PC-3 (cell line): ENCODE measurements at regions not wholly inside any gene's neighbourhood (a gene's known extent, or its start where the extent isn't known, plus 50 kb on each side); places are given as distances from the start of the nearest gene placed in this dataset.

Experiments used
- ATAC-seq: fragments of 200-7000 bp; cut with Tn5 transposase; 2 replicates; pipeline ENCODE4 v1.9.1; 2020; ENCODE audit warnings: mild to moderate bottlenecking, moderate library complexity
- BruUV-seq: library from RNA; stranded (reverse); fragments of 400-500 nt; replicated peaks from 2 replicates; lab custom pipeline; 2021; lab: Mats Ljungman, UMichigan
- CTCF ChIA-PET: fragments of 300-600 bp; sonication (Branson Sonifier 250); formaldehyde crosslinking; loops from one replicate; lab custom pipeline; 2022; ENCODE audit warnings: antibody characterized with exemption; lab: Charles Lee
- POLR2A ChIA-PET: fragments of 300-600 bp; sonication (Branson Sonifier 250); formaldehyde crosslinking; loops from one replicate; lab custom pipeline; 2022; ENCODE audit warnings: antibody characterized with exemption; ENCODE audit not compliant: unreplicated experiment; lab: Charles Lee
- DNase-seq: peaks from one replicate; pipeline ENCODE4 v3.0.0-alpha.2; 2015
- H2AFZ ChIP-seq: fragments of 300-600 bp; sonication (generic); 2 replicates; pipeline ENCODE4 v1.6.0; 2016; ENCODE audit warnings: antibody characterized with exemption, low read length
- H3F3A ChIP-seq: fragments of 300-600 bp; sonication (generic); one replicate; pipeline ENCODE4 v1.6.0; 2017; ENCODE audit warnings: antibody characterized with exemption, low read length, control low read depth, mild to moderate bottlenecking; ENCODE audit not compliant: unreplicated experiment
- H3K27ac ChIP-seq: fragments of 300-600 bp; sonication (generic); 2 replicates; pipeline ENCODE4 v1.5.1; 2016; ENCODE audit warnings: mild to moderate bottlenecking, low read length
- H3K27me3 ChIP-seq: fragments of 300-600 bp; sonication (generic); 2 replicates; pipeline ENCODE4 v1.6.1; 2016; ENCODE audit warnings: low read length, mixed read lengths
- H3K36me3 ChIP-seq: fragments of 300-600 bp; sonication (generic); 2 replicates; pipeline ENCODE4 v1.6.1; 2016; ENCODE audit warnings: low read depth, mixed run types, low read length, mixed read lengths
- H3K4me1 ChIP-seq: fragments of 300-600 bp; sonication (generic); 2 replicates; pipeline ENCODE4 v1.5.1; 2016; ENCODE audit warnings: low read length; ENCODE audit not compliant: insufficient read depth
- H3K4me2 ChIP-seq: fragments of 300-600 bp; sonication (generic); 2 replicates; pipeline ENCODE4 v1.6.0; 2016; ENCODE audit warnings: low read length
- H3K4me3 ChIP-seq: fragments of 300-600 bp; sonication (generic); 2 replicates; pipeline ENCODE4 v1.5.1; 2016; ENCODE audit warnings: mild to moderate bottlenecking, low read length, mixed read lengths
- H3K79me2 ChIP-seq: fragments of 300-600 bp; sonication (generic); 2 replicates; pipeline ENCODE4 v1.6.1; 2017; ENCODE audit warnings: low read length, mixed read lengths
- H3K9ac ChIP-seq: fragments of 300-600 bp; sonication (generic); 2 replicates; pipeline ENCODE4 v1.6.0; 2016; ENCODE audit warnings: mild to moderate bottlenecking, low read length
- H3K9me2 ChIP-seq: fragments of 300-600 bp; sonication (generic); replicated peaks from 2 replicates; pipeline ENCODE4 v1.6.1; 2016; ENCODE audit warnings: mixed run types, low read length, mixed read lengths
- H3K9me3 ChIP-seq: fragments of 300-600 bp; sonication (generic); 2 replicates; pipeline ENCODE4 v1.6.1; 2016; ENCODE audit warnings: low read length, mixed read lengths
- H4K20me1 ChIP-seq: fragments of 300-600 bp; sonication (generic); 2 replicates; pipeline ENCODE4 v1.6.1; 2016; ENCODE audit warnings: low read length, mixed read lengths
- EZH2 ChIP-seq: fragments of 300-600 bp; sonication (generic); IDR thresholded peaks from one replicate; pipeline ENCODE4 v1.6.1; 2017; ENCODE audit warnings: antibody characterized with exemption, mild to moderate bottlenecking, low read length; ENCODE audit not compliant: unreplicated experiment
- EZH2phosphoT487 ChIP-seq: fragments of 300-600 bp; sonication (generic); IDR thresholded peaks from 2 replicates; pipeline ENCODE4 v1.6.1; 2018; ENCODE audit warnings: mild to moderate bottlenecking, antibody characterized with exemption, low read length, borderline replicate concordance
- intact Hi-C: fragments of 100-400 bp; cut with micrococcal nuclease; formaldehyde crosslinking; loops from 2 replicates; pipeline ENCODE4 v1.9.0; 2023
- TF ChIP-seq, protein P1 (sequence below): fragments of 300-600 bp; sonication (generic); conservative IDR thresholded peaks from 2 replicates; pipeline ENCODE4 v1.5.1; 2017; ENCODE audit warnings: antibody characterized with exemption, low read depth, mild to moderate bottlenecking, low read length

DNA sequence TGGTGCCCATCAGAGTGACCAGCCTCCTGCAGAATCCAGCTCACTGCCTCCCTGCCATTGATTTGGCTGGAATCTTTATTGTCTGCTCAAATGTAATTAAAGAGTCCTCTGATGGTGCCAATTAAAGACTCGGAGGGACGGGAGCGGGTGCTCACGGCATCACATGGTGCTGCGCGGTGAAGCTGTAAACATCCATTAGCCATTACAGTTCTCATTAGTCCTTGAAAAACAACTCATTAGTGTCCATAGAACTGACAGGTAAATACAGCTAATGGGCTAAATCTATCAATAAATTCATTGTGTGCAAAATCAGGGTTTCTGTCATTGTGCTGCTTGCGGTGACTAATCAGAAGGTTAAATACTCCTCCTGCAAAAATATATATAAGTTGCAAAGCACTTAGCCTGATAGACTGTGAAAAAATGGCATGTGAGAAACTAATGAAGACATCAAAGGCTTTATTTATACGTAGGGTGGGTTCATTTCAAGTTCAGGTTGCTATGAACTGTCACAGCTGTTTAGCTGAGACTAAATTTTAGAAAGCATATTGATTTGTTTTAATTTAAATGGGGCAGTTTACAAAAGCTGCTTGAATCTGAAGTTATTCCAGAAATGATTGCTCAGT is 289.8 kb upstream of the POU3F1 start:
- TF ChIP-seq, protein P1, sequence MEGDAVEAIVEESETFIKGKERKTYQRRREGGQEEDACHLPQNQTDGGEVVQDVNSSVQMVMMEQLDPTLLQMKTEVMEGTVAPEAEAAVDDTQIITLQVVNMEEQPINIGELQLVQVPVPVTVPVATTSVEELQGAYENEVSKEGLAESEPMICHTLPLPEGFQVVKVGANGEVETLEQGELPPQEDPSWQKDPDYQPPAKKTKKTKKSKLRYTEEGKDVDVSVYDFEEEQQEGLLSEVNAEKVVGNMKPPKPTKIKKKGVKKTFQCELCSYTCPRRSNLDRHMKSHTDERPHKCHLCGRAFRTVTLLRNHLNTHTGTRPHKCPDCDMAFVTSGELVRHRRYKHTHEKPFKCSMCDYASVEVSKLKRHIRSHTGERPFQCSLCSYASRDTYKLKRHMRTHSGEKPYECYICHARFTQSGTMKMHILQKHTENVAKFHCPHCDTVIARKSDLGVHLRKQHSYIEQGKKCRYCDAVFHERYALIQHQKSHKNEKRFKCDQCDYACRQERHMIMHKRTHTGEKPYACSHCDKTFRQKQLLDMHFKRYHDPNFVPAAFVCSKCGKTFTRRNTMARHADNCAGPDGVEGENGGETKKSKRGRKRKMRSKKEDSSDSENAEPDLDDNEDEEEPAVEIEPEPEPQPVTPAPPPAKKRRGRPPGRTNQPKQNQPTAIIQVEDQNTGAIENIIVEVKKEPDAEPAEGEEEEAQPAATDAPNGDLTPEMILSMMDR = no peak
- TF ChIP-seq EZH2 (no peak), EZH2phosphoT487 (no peak)
- ATAC-seq = no peak
- ChIA-PET POLR2A (no interaction called here), CTCF (no interaction called here)
- intact Hi-C loops = no loop called here
- Histone ChIP-seq H3K9me2 (no peaks in the 10 kb centered on the region), H3K4me3 (no peak overlapping the region), H3K27me3 (peaks cover 55% of the 10 kb centered on the region), H3K4me2 (no peak overlapping the region), H3K36me3 (no peaks in the 10 kb centered on the region), H4K20me1 (no peaks in the 10 kb centered on the region), H3K27ac (no peak overlapping the region), H3K9ac (no peak overlapping the region), H3F3A (no peaks in the 10 kb centered on the region), H2AFZ (no peak overlapping the region), H3K79me2 (no peaks in the 10 kb centered on the region), H3K9me3 (no peaks in the 10 kb centered on the region), H3K4me1 (no peaks in the 10 kb centered on the region)
- no peak for DNase-seq
- BruUV-seq = no TSS peak

GRCh38 chr1:38334930-38335592 is 288.5 kb upstream of the POU3F1 start:
- no peaks in the 10 kb centered on the region for H3K9me3 ChIP-seq
- H3K9me2 ChIP-seq = no peaks in the 10 kb centered on the region
- no peaks in the 10 kb centered on the region for H3K79me2 ChIP-seq
- H3K4me3 ChIP-seq = no peak overlapping the region
- no TSS peak for BruUV-seq
- ChIA-PET POLR2A (no interaction called here), CTCF (no interaction called here)
- TF ChIP-seq EZH2 (no peak), EZH2phosphoT487 (no peak)
- TF ChIP-seq, protein P1 = no peak
- H4K20me1 ChIP-seq = no peaks in the 10 kb centered on the region
- no peak for DNase-seq
- no peaks in the 10 kb centered on the region for H3K36me3 ChIP-seq
- no peak overlapping the region for H3K9ac ChIP-seq
- H2AFZ ChIP-seq = no peak overlapping the region
- intact Hi-C loops = no loop called here
- no peak overlapping the region for H3K27ac ChIP-seq
- H3K4me1 ChIP-seq = no peaks in the 10 kb centered on the region
- peaks cover 64% of the 10 kb centered on the region for H3K27me3 ChIP-seq
- no peaks in the 10 kb centered on the region for H3F3A ChIP-seq
- ATAC-seq = no peak
- H3K4me2 ChIP-seq = no peak overlapping the region

- ChIA-PET POLR2A (no interaction called here), CTCF (no interaction called here)
- no peaks in the 10 kb centered on the region for H4K20me1 ChIP-seq
- peaks cover 64% of the 10 kb centered on the region for H3K27me3 ChIP-seq
- no peaks in the 10 kb centered on the region for H3K36me3 ChIP-seq
- no peaks in the 10 kb centered on the region for H3K79me2 ChIP-seq
- H3F3A ChIP-seq = no peaks in the 10 kb centered on the region
- DNase-seq = no peak
- H3K9ac ChIP-seq = no peak overlapping the region
- H3K9me2 ChIP-seq = no peaks in the 10 kb centered on the region
- TF ChIP-seq EZH2 (no peak), EZH2phosphoT487 (no peak)
- TF ChIP-seq, protein P1 = no peak
- no TSS peak for BruUV-seq
- no peaks in the 10 kb centered on the region for H3K9me3 ChIP-seq
- H3K4me3 ChIP-seq = no peak overlapping the region
- no peaks in the 10 kb centered on the region for H3K4me1 ChIP-seq
- no peak overlapping the region for H3K4me2 ChIP-seq
- H3K27ac ChIP-seq = no peak overlapping the region
- intact Hi-C loops = no loop called here
- H2AFZ ChIP-seq = no peak overlapping the region
- ATAC-seq = no peak
Measured at GRCh38 chr1:38332649-38333310, 286.2 kb upstream of the POU3F1 start.
